SIG-M5 treated with dmso at 0.1 percent for 504 hours (cell line): ENCODE measurements at regions not wholly inside any gene's neighbourhood (a gene's known extent, or its start where the extent isn't known, plus 50 kb on each side); places are given as distances from the start of the nearest gene placed in this dataset.

Experiments
- DNase-seq: peaks from one replicate; lab custom pipeline; 2025; ENCODE audit not compliant: unreplicated experiment; lab: John Stamatoyannopoulos, UW

DNA sequence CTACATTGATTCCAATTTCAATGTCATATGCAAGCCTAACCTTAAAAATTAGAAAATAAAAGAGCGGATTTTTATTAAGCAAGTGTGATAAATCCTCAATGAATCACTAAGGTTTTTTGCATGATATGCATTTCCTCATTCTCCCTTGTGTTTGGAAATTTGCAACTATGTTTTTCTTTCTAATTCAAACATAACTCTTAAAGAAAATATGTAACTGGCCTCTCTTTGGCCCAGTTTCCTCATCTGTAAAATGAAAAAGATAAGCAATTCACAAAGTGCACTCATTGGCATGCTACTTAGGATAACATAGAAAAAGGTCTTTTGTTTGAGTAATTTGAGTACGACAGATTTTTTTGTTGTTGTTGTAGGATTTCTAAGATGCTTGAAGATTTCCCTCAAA lies 295.5 kb downstream of the CDH11 start:
- no peak for DNase-seq

- no peak for DNase-seq
Observed at GRCh38 chr16:64823481-64824075, 298.3 kb downstream of the CDH11 start.

GRCh38 chr16:64809876-64810629 lies 311.8 kb downstream of the CDH11 start:
- no peak for DNase-seq

DNA sequence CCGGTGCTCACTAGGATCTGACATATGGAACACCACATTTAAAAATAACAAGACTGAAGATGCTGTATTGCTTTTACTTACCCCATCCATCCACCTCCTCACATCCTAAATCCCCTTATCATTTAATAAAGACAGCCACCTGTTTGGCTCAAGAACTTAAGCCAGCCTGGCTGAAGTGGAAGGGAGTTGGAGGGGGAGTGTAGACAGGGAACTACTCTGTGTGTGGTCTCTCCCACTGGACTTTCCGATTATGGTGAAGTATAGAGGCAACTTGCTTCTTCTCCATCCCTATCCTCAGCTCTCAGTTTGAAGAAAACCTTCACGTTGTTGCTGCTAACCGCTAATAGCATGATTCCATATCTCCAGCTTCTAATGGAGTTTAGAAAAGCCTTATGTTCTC lies 313.4 kb downstream of the CDH11 start:
- no peak for DNase-seq

DNA sequence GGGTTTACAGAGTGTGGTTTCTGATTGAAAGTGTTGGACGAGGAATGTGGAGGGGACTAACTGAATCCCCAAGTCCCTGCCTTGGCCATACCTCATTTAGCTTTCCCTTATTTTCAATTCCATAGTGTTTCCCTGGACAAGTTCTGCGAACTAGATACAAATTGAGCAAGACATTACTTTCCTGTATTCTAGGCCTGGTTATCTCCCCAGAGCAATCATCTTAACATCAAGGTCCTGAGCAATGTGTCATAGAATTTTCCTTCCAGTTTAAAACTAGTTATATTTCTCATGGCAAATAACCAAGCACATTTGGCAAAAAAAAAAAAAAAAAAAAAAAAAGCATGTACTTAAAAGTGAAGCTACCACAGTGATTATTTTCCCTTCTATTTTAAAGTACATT lies 330.1 kb downstream of the CDH11 start:
- no peak for DNase-seq

- DNase-seq: no peak
Observed at GRCh38 chr16:64784635-64785034, 337.2 kb downstream of the CDH11 start.

DNA sequence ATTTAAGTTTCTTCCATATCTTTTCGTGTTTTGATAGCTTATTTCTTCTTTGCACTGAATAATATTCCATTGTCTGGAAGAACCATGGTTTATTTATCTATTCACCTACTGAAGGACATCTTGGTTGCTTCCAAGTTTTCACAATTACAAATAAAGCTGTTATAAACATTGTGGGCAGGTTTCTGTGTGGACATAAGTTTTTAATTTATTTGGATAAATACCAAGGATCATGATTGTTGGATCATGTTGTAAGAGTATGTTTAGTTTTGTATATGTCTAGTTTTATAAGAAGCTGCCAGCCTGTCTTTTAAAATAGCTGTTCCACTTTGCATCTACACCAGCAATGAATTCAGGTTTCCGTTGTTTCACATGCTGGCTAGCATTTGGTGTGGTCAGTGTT lies 339.4 kb downstream of the CDH11 start:
- DNase-seq: no peak

DNA sequence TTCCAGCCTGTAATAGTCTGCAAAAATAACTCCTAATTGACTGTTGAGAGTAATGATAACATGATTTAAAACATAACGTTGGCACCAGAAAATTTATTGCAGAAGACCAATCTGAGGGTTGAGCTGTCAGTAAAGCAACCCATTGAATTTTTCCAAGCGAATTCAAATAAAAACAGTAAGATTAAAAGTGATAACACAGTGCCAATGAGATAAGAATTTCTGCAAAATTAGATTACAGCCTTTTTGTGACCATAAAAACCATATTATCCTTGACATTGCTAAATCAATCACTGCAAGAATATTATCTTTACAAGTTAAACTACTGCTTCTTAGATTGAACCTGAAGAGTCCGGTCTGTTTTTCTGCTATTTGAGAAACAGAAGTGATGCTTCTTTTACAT lies 341.4 kb downstream of the CDH11 start:
- no peak for DNase-seq

- DNase-seq: no peak
Observed at GRCh38 chr16:64778777-64779176, 343.1 kb downstream of the CDH11 start.

DNA sequence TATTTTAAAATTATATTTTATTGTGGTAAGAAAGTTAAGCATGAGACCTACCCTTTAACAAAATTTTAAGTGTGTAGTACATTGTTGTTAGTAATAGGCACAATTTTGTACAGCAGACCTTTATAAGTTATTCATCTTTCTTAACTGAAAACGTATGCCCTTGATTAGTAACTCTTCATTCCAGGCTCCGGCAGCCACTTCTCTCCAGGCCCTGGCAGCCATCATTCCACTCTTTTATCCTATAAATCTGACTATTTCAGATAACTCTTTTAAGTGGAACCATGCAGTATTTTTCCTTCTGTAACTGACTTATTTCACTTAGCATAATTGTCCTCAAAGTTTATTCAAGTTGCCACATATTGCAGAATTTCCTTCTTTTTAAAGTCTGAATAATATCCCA lies 348.2 kb downstream of the CDH11 start:
- no peak for DNase-seq

GRCh38 chr16:64773184-64773583 lies 348.7 kb downstream of the CDH11 start:
- no peak for DNase-seq

GRCh38 chr16:64771273-64771672 lies 350.6 kb downstream of the CDH11 start:
- no peak for DNase-seq

DNA sequence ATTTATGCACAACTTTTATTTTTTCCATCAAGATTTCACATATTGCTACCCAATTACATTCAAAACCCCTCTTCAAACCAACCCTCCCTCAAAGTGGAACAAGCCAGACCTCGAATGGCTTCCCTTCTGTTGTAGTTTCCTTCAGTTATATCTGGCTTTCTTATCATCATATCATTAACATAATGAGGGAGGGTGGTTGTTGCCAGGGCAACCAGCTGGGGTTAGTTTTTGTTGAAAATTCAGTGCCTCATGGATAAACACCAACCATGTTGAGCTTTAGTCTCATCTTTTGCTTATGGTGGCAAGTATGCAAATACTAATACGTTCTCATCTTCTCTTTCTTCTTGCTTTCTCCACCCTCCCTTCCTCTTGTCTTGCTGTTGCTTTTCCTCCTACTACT lies 359.7 kb downstream of the CDH11 start:
- no peak for DNase-seq

GRCh38 chr16:64754279-64754678 lies 367.6 kb downstream of the CDH11 start:
- DNase-seq: no peak

- no peak for DNase-seq
Observed at GRCh38 chr16:64751906-64752305, 370.0 kb downstream of the CDH11 start.

DNA sequence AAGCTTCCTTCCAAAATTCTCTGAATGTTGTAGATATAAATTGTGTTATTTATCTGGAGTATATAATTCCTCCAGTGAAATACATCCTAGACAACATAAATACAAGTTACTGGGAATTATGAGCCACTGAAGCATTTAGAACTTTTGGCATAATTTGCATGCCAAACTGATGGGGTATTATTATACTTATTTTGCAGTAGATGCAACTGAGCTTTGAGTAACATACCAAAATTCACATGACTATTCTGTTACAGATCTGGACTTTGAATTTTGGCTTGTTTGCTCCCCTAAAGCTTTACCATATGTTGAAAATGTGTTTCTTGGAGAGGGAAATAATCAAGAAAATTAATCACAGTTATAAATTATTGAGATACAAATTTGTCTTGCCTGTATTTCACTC lies 372.5 kb downstream of the CDH11 start:
- no peak for DNase-seq

- DNase-seq: no peak
Observed at GRCh38 chr16:64745258-64745930, 376.5 kb downstream of the CDH11 start.

- DNase-seq: no peak
Observed at GRCh38 chr16:64742455-64743223, 379.2 kb downstream of the CDH11 start.

DNA sequence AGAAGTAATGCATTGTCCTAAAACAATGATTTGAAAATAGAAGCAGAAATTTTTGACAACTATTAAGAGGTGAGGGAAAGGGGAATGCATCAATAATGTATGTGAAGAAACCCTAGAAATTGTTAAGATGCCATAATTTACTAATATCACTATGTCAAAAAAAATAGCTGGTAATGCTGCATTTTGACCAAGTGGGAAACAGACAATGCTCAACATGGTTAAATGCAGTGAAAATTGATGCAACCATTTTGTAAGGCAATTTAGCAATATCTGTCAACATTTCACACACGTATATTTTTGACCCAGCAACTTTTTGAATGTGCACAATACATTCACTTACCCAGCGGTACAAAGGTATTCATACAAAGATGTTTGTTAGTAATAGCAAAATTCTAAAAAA lies 381.6 kb downstream of the CDH11 start:
- DNase-seq: no peak

DNA sequence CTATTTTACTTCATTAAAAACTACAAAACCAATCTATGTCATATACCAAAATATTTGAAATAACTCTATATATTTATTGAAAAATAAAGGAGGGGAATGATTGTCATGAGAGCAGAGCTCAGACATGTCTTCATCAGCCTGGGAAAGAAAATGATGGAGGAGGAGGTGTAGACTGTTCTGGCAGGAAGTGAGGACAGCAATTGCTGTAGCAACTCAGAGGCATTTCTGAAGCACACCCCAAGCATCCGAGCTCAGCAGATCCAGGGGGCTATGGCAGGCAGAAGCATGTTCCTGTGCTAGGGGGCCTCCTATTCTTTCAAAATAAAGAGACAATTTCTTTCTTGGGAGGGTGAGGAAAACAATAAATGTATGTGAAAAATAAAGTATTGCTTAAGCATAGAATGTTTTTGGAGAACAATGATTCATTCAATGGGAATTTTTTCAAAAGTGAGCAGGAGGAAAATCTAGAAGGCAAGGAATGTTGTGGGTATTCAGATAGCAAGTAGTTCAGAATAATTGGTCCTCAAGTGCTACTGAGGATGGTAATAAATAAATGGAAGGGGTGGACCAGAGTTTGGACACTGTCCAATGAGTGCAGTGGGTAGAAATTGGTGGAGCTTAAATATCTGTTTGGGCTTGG lies 383.4 kb downstream of the CDH11 start:
- DNase-seq: no peak

- DNase-seq: no peak
Observed at GRCh38 chr16:64736857-64737256, 385.0 kb downstream of the CDH11 start.
